ENCODE measurements at regions not wholly inside any gene's neighbourhood (a gene's known extent, or its start where the extent isn't known, plus 50 kb on each side); places are given as distances from the start of the nearest gene placed in this dataset.
A peak's percentile ranks its signal among the peaks of the same experiment; 100 is the strongest.

- no peak for DNase-seq (ENCODE audit: low read depth)
- no peak for TF ChIP-seq CTCF (IDR thresholded peaks at IDR 0.05; ENCODE audit: insufficient read depth, low read length, poor library complexity, severe bottlenecking)
- H3K4me3 ChIP-seq (ENCODE audit: low read depth, low read length), result no peak overlapping the region
- H3K36me3 ChIP-seq (ENCODE audit: control insufficient read depth, insufficient read depth, low read length), result no peaks in the 10 kb centered on the region
- H3K27me3 ChIP-seq (ENCODE audit: control insufficient read depth, insufficient read depth, low read length), result no peaks in the 10 kb centered on the region
Measured at GRCh38 chr22:35138521-35138920, 72.6 kb downstream of the ISX start.

DNA sequence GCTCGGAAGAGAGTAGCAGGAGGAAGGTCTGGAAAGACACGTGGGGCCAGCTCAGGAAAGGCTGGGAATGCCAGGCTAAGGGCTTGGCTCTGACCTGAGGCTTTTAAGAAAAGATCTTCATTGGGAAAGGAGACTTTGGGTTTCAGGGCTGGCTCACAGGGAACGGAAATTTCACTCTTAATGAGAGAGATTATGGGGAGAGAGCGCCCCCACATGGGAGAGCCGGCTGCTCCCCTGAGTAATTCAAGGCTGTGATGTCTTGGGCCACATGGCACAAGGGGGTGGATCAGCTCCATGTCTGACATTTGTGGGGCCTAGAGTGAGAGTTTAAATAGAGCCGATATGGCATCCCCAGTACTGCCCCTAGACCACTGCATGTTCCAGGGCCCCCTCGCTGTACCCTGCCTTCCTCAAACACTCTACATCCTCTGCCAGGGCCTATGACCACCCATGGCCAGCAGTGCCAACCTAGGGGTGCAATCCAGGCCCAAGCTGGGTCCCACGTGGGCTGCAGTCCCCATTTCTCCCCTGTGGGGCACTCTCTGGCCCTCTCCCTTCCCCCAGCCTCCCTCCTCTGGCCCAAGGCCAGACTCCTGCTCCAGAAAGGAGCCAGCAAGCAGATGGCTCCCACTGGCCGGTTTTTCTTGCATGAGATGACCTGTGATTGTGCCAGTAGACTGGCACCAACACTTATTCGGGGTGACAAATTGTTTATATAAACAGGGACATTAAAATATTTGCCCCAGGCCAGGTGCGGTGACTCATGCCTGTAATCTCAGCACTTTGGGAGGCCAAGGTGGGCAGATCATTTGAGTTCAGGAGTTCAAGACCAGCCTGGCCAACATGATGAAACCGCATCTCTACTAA, 75.2 kb downstream of the ISX start:
- Histone ChIP-seq H3K36me3 (ENCODE audit: control insufficient read depth, insufficient read depth, low read length) (no peaks in the 10 kb centered on the region), H3K4me3 (ENCODE audit: low read depth, low read length) (no peak overlapping the region), H3K27me3 (ENCODE audit: control insufficient read depth, insufficient read depth, low read length) (no peaks in the 10 kb centered on the region)
- no peak for TF ChIP-seq CTCF (IDR thresholded peaks at IDR 0.05; ENCODE audit: insufficient read depth, low read length, poor library complexity, severe bottlenecking)
- DNase-seq (ENCODE audit: low read depth), result no peak

DNA sequence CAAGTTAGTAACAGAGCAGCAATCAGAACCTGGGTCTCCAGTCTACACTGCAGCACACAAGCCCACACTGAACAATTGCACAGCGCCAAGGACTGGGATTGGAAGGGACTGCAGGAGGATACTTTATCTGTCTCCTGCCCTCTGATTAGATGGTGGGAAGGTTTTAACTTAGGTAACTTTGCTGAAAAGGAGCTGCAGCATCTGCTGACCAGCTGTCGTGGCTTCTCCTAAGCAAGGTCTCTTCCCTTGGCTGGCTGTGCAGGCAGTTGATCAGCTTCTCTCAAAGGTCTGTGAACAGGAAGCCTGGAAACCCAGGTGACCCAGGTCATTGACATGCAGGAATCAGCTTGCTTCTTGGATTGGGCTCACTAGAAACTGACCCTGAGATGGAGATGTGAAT, 82.4 kb downstream of the ISX start:
- no peak for DNase-seq (ENCODE audit: low read depth)
- no peak for TF ChIP-seq CTCF (IDR thresholded peaks at IDR 0.05; ENCODE audit: insufficient read depth, low read length, poor library complexity, severe bottlenecking)
- H3K27me3 ChIP-seq (ENCODE audit: control insufficient read depth, insufficient read depth, low read length), result peaks cover 3% of the 10 kb centered on the region

DNA sequence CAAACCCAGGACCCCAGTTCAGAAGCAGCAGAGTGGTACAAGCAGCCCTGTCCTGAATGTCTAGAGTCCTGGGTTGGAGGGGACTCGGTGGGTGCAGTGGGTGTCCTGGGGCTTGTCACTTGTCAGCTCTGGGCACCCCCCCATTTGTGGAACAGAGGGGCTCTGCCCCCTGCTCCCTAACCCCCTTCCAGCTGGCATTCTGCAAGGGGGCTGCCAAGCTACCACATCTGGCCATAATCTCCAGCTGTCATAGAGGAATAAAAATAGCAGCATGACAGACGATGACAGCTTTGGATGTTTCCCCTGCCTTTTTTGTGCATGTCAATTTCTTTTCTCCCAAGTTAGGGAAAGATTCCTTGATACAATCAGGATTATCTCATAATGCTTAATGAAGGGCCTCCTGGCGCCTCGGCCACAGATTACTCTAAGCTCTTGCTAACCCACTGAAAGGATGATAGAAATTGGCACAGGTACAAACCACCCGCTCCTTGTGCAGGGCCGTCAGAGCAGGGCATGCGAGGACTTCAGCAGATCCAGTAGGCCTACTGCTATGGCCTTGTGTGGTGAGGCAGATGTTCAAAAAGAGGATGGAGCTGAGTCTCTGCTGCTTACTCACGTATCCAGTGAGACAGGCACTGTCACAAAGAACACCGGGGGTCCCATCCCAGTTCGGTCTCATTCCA, 83.0 kb downstream of the ISX start:
- no peak for TF ChIP-seq CTCF (IDR thresholded peaks at IDR 0.05; ENCODE audit: insufficient read depth, low read length, poor library complexity, severe bottlenecking)
- H3K4me3 ChIP-seq (ENCODE audit: low read depth, low read length), result no peak overlapping the region
- DNase-seq (ENCODE audit: low read depth), result no peak
- H3K27me3 ChIP-seq (ENCODE audit: control insufficient read depth, insufficient read depth, low read length), result peaks cover 3% of the 10 kb centered on the region
- H3K36me3 ChIP-seq (ENCODE audit: control insufficient read depth, insufficient read depth, low read length), result no peaks in the 10 kb centered on the region

More for the DNA sequence above, 82.4 kb downstream of the ISX start:
- Histone ChIP-seq H3K36me3 (ENCODE audit: control insufficient read depth, insufficient read depth, low read length) (no peaks in the 10 kb centered on the region), H3K4me3 (ENCODE audit: low read depth, low read length) (no peak overlapping the region)

- no peak overlapping the region for H3K4me3 ChIP-seq (ENCODE audit: low read depth, low read length)
- peak; percentile 87 for TF ChIP-seq CTCF (IDR thresholded peaks at IDR 0.05; ENCODE audit: insufficient read depth, low read length, poor library complexity, severe bottlenecking)
- peaks cover 3% of the 10 kb centered on the region for H3K27me3 ChIP-seq (ENCODE audit: control insufficient read depth, insufficient read depth, low read length)
- peak; percentile 12 for DNase-seq (ENCODE audit: low read depth)
- H3K36me3 ChIP-seq (ENCODE audit: control insufficient read depth, insufficient read depth, low read length), result no peaks in the 10 kb centered on the region
Measured at GRCh38 chr22:35150183-35151107, 84.5 kb downstream of the ISX start.
